Neutrophil (primary cell): ENCODE measurements at regions not wholly inside any gene's neighbourhood (a gene's known extent, or its start where the extent isn't known, plus 50 kb on each side); places are given as distances from the start of the nearest gene placed in this dataset.

ENCODE experiments used
- H3K27ac ChIP-seq: fragments of 200-600 bp; sonication (generic); 2 replicates; pipeline ENCODE4 v1.5.1; 2016; ENCODE audit warnings: mild to moderate bottlenecking, moderate library complexity
- H3K27me3 ChIP-seq: fragments of 200-600 bp; sonication (generic); 2 replicates; pipeline ENCODE4 v1.6.0; 2016; ENCODE audit warnings: mild to moderate bottlenecking
- H3K36me3 ChIP-seq: fragments of 200-600 bp; sonication (generic); 2 replicates; pipeline ENCODE4 v1.5.1; 2017
- H3K4me1 ChIP-seq, 2 experiments: fragments of 200-600 bp in 1 of 2; sonication (generic) in 1 of 2; 1 replicate in 1 of 2; 2 replicates in 1 of 2; pipeline versions ENCODE4 v1.5.1 to v1.6.1; 2013 to 2016; ENCODE audit warnings: low read depth in 1 of 2, low read length in 1 of 2, mild to moderate bottlenecking in 1 of 2, moderate library complexity in 1 of 2; ENCODE audit not compliant: control insufficient read depth in 1 of 2, insufficient read depth in 1 of 2
- H3K4me3 ChIP-seq, 2 experiments: fragments of 200-600 bp in 1 of 2; sonication (generic) in 1 of 2; 1 replicate in 1 of 2; 2 replicates in 1 of 2; pipeline ENCODE4 v1.5.1; 2013 to 2016; ENCODE audit warnings: low read depth in 1 of 2, low read length in 1 of 2, mild to moderate bottlenecking in 1 of 2, moderate library complexity in 1 of 2
- H3K9me3 ChIP-seq: fragments of 200-600 bp; sonication (generic); 2 replicates; pipeline ENCODE4 v1.5.1; 2016
- TF ChIP-seq, protein P1 (sequence below): fragments of 200-600 bp; sonication (generic); IDR thresholded peaks from 2 replicates; pipeline ENCODE4 v1.5.1; 2016; ENCODE audit warnings: antibody characterized with exemption

DNA sequence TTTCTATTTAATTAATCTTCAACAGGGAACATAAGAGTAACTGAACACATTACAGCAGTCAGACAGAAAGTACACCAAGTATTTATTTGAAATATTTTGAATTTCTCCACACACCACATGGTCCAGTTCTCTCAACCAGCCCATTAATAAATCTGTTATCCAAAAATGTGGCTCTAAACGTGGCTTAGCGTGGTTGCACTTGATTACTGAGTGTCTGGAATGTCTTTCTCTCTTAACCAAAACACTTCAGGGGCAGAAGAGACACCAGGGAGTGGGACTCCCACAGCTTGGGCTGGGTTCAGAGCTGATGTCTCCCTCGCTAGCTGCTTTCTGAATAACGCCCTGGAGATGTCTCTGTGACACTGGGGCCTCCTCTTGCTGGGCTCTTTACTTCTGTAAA is 52.6 kb upstream of the FANCC start:
- H3K9me3 ChIP-seq = no peaks in the 10 kb centered on the region
- peaks cover 52% of the 10 kb centered on the region for H3K27me3 ChIP-seq
- no peak overlapping the region for H3K4me3 ChIP-seq
- H3K36me3 ChIP-seq = no peaks in the 10 kb centered on the region
- H3K27ac ChIP-seq = no peak overlapping the region
- H3K4me1 ChIP-seq = no peaks in the 10 kb centered on the region
- TF ChIP-seq, protein P1, sequence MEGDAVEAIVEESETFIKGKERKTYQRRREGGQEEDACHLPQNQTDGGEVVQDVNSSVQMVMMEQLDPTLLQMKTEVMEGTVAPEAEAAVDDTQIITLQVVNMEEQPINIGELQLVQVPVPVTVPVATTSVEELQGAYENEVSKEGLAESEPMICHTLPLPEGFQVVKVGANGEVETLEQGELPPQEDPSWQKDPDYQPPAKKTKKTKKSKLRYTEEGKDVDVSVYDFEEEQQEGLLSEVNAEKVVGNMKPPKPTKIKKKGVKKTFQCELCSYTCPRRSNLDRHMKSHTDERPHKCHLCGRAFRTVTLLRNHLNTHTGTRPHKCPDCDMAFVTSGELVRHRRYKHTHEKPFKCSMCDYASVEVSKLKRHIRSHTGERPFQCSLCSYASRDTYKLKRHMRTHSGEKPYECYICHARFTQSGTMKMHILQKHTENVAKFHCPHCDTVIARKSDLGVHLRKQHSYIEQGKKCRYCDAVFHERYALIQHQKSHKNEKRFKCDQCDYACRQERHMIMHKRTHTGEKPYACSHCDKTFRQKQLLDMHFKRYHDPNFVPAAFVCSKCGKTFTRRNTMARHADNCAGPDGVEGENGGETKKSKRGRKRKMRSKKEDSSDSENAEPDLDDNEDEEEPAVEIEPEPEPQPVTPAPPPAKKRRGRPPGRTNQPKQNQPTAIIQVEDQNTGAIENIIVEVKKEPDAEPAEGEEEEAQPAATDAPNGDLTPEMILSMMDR = no peak

DNA sequence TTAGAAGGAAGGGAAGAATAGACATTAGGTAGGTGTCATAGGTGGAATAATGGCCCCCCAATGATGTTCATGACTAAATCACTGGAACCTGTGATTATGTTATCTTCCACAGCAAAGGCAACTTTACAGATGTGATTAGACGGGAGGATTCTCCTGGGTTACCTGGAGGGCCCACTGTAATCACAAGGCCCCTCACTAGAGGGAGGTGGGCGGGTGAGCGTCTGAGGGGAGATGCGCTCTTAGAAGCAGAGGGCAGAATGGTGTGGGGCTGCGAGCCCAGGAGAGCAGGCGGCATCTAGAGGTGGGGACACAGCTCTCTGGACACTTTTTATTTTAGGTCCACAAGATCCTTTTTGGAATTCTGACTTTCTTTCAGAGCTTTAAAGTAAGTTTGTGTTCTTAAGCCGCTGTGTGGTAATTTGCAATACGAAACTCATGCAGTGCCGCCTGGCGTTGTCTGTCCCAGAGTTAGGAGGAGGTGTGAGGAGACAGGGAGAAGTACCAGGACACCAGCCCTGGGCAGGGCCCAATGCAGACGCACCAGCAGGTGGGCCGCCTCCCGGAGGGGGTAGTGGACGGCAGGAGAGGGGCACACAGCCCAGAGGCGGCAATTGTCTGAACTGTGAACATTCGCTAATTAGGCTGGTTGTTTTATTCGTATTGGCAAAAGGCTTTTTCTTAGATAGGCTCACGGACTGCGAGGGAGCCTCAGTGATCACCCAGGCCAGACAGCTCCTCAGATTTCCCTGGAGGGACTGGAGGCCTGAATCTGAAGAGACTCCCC is 51.1 kb upstream of the FANCC start:
- Histone ChIP-seq H3K4me1 (no peaks in the 10 kb centered on the region), H3K4me3 (no peak overlapping the region), H3K36me3 (no peaks in the 10 kb centered on the region), H3K27me3 (peaks cover 61% of the 10 kb centered on the region), H3K9me3 (no peaks in the 10 kb centered on the region), H3K27ac (no peak overlapping the region)
- TF ChIP-seq, protein P1 = no peak
